Right lobe of liver (tissue), 6 donors: ENCODE measurements at regions not wholly inside any gene's neighbourhood (a gene's known extent, or its start where the extent isn't known, plus 50 kb on each side); places are given as distances from the start of the nearest gene placed in this dataset.
A peak's percentile ranks its signal among the peaks of the same experiment; 100 is the strongest.

ENCODE experiments used
- ATAC-seq, 4 donors: fragments of 200-7000 bp; cut with Tn5 transposase; one replicate each; pipeline ENCODE4 v1.9.1; 2020; ENCODE audit warnings: mild to moderate bottlenecking in 4 of 4, moderate library complexity in 4 of 4
- DNase-seq, 3 donors: peaks; one replicate each; pipeline ENCODE4 v3.0.0-alpha.2; 2020
- H3K27ac ChIP-seq, 3 donors: fragments of 200-600 bp; one replicate each; pipeline ENCODE4 v1.8.0; 2022
- H3K27me3 ChIP-seq, 2 donors: fragments of 200-600 bp; one replicate each; pipeline ENCODE4 v1.8.0; 2022
- H3K36me3 ChIP-seq, 4 donors: fragments of 200-600 bp; sonication (generic) in 1 of 4; one replicate each; pipeline versions ENCODE4 v1.5.1 to v1.8.0; 2017 to 2022; ENCODE audit warnings: control low read depth in 1 of 4
- H3K4me1 ChIP-seq, 4 donors: fragments of 200-600 bp; sonication (generic) in 1 of 4; one replicate each; pipeline versions ENCODE4 v1.5.1 to v1.8.0; 2017 to 2022; ENCODE audit warnings: control low read depth in 1 of 4
- H3K4me3 ChIP-seq, 3 donors: fragments of 200-600 bp; one replicate each; pipeline ENCODE4 v1.8.0; 2022
- H3K9me3 ChIP-seq, 4 donors: fragments of 200-600 bp; sonication (generic) in 1 of 4; one replicate each; pipeline versions ENCODE4 v1.5.1 to v1.8.0; 2017 to 2022; ENCODE audit warnings: control low read depth in 1 of 4
- POLR2A ChIP-seq: fragments of 450-650 bp; IDR thresholded peaks from one replicate; pipeline ENCODE4 v1.6.1; 2017; ENCODE audit warnings: antibody characterized with exemption, mild to moderate bottlenecking
- WGBS: methylation state at CpG from one replicate; pipeline ENCODE4 v1.1.6; 2018; ENCODE audit warnings: low coverage, low lambda C conversion rate; ENCODE audit not compliant: insufficient coverage; ENCODE audit errors: missing lambda C conversion rate; 5-methylcytosine and 5-hydroxymethylcytosine counted together
- intact Hi-C, 2 donors: fragments of 100-400 bp; cut with DNase I; formaldehyde crosslinking; loops; one replicate each; pipeline versions ENCODE4 v1.11.2 to v1.14.1; 2022
- TF ChIP-seq, protein P1 (sequence below), 4 donors: fragments of 200-600 bp in 3 of 4; fragments of 450-650 bp in 1 of 4; IDR thresholded peaks; one replicate each; pipeline versions ENCODE4 v1.5.1 to v1.8.0; 2016 to 2022; ENCODE audit warnings: antibody characterized with exemption in 4 of 4, mild to moderate bottlenecking in 2 of 4
- donor health status: DM: no; HTN: yes; CAD: no.
- donor health status: DM: no; HTN: no; CAD: no.
- donor health status: DM: no; HTN: no; CAD: no.
- donor health status: DM: no; HTN: yes; CAD: no.
- donor health status: DM: no; HTN: yes; CAD: no.

DNA sequence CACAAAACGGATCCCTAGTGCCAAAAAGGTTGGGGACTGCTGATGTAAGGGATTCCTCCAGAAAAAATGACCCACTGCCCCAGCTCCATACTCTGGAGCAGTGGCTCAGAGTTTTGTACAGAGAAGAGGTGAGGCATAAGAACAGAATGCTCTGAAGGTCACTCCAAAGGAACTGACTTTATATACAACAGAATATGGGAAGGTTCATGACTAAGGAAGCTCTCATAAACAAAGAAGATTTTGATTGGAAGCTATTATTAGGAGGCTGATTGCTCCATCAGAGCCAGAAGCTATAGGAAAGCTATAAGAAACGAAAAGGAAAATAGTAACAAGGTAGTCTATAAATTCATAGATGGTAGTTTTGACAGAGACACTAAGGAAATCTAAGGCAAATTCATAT lies 203.1 kb downstream of the SLC7A11 start:
- TF ChIP-seq, protein P1, sequence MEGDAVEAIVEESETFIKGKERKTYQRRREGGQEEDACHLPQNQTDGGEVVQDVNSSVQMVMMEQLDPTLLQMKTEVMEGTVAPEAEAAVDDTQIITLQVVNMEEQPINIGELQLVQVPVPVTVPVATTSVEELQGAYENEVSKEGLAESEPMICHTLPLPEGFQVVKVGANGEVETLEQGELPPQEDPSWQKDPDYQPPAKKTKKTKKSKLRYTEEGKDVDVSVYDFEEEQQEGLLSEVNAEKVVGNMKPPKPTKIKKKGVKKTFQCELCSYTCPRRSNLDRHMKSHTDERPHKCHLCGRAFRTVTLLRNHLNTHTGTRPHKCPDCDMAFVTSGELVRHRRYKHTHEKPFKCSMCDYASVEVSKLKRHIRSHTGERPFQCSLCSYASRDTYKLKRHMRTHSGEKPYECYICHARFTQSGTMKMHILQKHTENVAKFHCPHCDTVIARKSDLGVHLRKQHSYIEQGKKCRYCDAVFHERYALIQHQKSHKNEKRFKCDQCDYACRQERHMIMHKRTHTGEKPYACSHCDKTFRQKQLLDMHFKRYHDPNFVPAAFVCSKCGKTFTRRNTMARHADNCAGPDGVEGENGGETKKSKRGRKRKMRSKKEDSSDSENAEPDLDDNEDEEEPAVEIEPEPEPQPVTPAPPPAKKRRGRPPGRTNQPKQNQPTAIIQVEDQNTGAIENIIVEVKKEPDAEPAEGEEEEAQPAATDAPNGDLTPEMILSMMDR (IDR thresholded peaks at IDR 0.05): no peak
- no peak for TF ChIP-seq POLR2A
- WGBS: 62% methylated on average over 2 of the region's 2 CpGs
- intact Hi-C loops: loop anchor here in 1 of 2 donors (10.0 kb wide), 1 partner anchor 146 kb away; no protein-coding TSS in a partner anchor
- no peaks in the 10 kb centered on the region for H3K27me3 ChIP-seq
- ATAC-seq (no peak), DNase-seq (no peak)
- no peaks in the 10 kb centered on the region for H3K36me3 ChIP-seq
- H3K9me3 ChIP-seq: no peaks in the 10 kb centered on the region
- no peak overlapping the region for H3K27ac ChIP-seq
- no peak overlapping the region for H3K4me3 ChIP-seq
- no peaks in the 10 kb centered on the region for H3K4me1 ChIP-seq

DNA sequence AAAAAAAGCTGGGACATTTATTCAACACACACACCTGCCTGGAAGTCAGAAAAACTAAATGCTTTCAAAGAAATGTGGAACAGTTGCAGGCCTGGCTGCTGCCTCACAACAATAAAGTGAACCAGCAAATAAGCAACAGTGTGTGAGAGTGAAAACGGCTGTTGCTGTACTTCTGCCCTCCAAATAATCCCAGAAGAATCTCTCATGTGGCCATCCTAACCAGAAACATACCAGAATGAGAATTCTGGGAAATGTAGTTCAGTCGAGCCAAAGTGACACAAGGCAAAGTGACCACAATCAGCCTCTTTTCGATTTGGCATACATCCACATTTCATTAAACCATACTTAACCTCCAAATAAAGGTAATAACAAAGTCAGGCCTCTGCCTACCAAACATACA lies 204.5 kb downstream of the SLC7A11 start:
- ATAC-seq: no peak
- H3K4me3 ChIP-seq: no peak overlapping the region
- no peaks in the 10 kb centered on the region for H3K36me3 ChIP-seq
- intact Hi-C loops: loop anchor here in 1 of 2 donors (10.0 kb wide), 1 partner anchor 147 kb away; no protein-coding TSS in a partner anchor
- TF ChIP-seq, protein P1 (IDR thresholded peaks at IDR 0.05): no peak
- TF ChIP-seq POLR2A: no peak
- 57% methylated on average over 3 of the region's 3 CpGs for WGBS
- no peaks in the 10 kb centered on the region for H3K27me3 ChIP-seq
- DNase-seq: no peak
- no peaks in the 10 kb centered on the region for H3K4me1 ChIP-seq
- H3K27ac ChIP-seq: no peak overlapping the region
- H3K9me3 ChIP-seq: no peaks in the 10 kb centered on the region

DNA sequence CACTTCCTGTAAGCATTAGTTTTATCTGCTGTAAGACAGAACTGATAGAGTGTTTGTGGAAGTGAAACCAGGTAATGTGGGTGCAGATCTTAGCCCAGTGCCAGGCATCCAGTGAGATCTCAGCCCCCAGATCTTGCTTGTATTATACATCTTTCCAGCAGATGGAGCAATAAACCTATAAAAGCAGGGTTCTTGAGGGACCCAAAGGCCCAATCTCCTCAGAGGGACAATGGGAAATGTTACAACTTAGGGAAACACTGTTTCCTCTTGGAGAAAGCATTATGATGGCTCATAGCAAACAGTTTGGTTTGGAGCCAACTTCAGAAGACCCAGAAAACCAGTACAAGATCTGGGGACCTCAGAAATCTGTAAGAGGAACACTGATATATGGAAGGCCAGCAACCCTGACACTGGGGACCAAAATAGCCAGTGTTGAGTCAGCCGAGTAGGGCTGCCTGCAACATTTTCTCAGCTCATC lies 206.3 kb downstream of the SLC7A11 start:
- 57% methylated on average over 1 of the region's 1 CpG for WGBS
- intact Hi-C loops: loop anchor here in 1 of 2 donors (10.0 kb wide), 1 partner anchor 149 kb away; no protein-coding TSS in a partner anchor
- Histone ChIP-seq H3K4me3 (no peak overlapping the region), H3K4me1 (peaks cover 0 to 1% (median 0%) of the 10 kb centered on the region in 4 donors), H3K36me3 (no peaks in the 10 kb centered on the region), H3K9me3 (no peaks in the 10 kb centered on the region), H3K27ac (no peak overlapping the region), H3K27me3 (no peaks in the 10 kb centered on the region)
- no peak for TF ChIP-seq POLR2A
- TF ChIP-seq, protein P1 (IDR thresholded peaks at IDR 0.05): peak; percentile 47 to 61 (median 58)
- no peak for DNase-seq
- ATAC-seq: peak; percentile 83 to 93 (median 86)

DNA sequence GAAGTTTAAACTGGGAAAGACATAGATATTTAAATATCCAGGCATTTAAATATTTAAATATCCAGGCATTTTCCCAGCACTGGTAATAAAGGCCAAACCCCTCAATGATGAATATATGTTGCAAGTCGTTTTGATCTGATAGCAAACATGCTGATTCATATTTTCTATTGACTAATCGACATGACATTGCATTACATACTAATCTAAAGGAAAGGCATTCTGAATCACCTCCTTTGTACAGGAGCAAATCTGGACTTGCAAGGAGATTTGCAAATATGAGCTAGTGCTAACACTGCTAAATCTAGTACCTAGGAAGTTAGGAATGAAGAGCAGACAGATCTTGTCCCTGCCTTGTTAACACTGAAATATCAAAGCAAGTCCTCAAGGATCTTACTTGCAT lies 207.3 kb downstream of the SLC7A11 start:
- Histone ChIP-seq H3K4me3 (no peak overlapping the region), H3K4me1 (peaks cover 0 to 1% (median 0%) of the 10 kb centered on the region in 4 donors), H3K9me3 (no peaks in the 10 kb centered on the region), H3K27me3 (no peaks in the 10 kb centered on the region), H3K27ac (no peak overlapping the region), H3K36me3 (no peaks in the 10 kb centered on the region)
- 49% methylated on average over 2 of the region's 2 CpGs for WGBS
- DNase-seq (no peak), ATAC-seq (no peak)
- TF ChIP-seq POLR2A: no peak
- TF ChIP-seq, protein P1 (IDR thresholded peaks at IDR 0.05): no peak
- intact Hi-C loops: loop anchor here in 1 of 2 donors (10.0 kb wide), 1 partner anchor 150 kb away; no protein-coding TSS in a partner anchor

DNA sequence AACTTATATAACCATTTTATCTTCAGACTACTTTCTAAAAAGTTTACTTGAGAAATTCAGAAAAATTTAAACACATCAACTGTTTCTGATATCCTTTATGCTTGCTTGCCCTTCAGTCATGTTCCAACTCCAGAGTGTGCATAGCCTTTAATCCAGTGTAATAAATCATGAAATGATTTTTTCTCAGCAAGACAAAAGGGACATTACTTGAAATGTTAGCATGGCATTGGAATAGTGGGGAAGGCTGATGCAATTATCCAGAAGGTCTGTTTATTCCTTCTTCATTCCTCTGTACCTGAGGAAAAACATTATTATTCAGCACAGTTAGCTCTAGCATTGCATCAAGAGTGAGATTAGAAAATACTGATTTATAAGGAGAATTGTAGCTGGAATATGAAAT lies 209.9 kb downstream of the SLC7A11 start:
- no peak for DNase-seq
- Histone ChIP-seq H3K4me3 (no peak overlapping the region), H3K9me3 (no peaks in the 10 kb centered on the region), H3K4me1 (peaks cover 0 to 1% (median 0%) of the 10 kb centered on the region in 4 donors), H3K27ac (no peak overlapping the region), H3K27me3 (no peaks in the 10 kb centered on the region), H3K36me3 (no peaks in the 10 kb centered on the region)
- intact Hi-C loops: loop anchor here in 1 of 2 donors (10.0 kb wide), 1 partner anchor 153 kb away; no protein-coding TSS in a partner anchor
- ATAC-seq: no peak
- TF ChIP-seq, protein P1 (IDR thresholded peaks at IDR 0.05): no peak
- TF ChIP-seq POLR2A: no peak
